ENCODE measurements at regions not wholly inside any gene's neighbourhood (a gene's known extent, or its start where the extent isn't known, plus 50 kb on each side); places are given as distances from the start of the nearest gene placed in this dataset.
"Not testable (repeated sequence)": the region's sequence is repeated elsewhere in the genome, so short reads cannot be mapped to it uniquely, and the experiment has no call there.

GRCh38 chr6:112649853-112650252 lies 302.7 kb downstream of the RFPL4B start:
- DNase-seq = no peak

- DNase-seq = no peak
Observed at GRCh38 chr6:112651239-112651638, 304.1 kb downstream of the RFPL4B start.

GRCh38 chr6:112659912-112660311 lies 312.8 kb downstream of the RFPL4B start:
- no peak for DNase-seq

- no peak for DNase-seq
Observed at GRCh38 chr6:112660626-112661025, 313.5 kb downstream of the RFPL4B start.

GRCh38 chr6:112663698-112664097 lies 316.6 kb downstream of the RFPL4B start:
- DNase-seq = no peak

GRCh38 chr6:112665114-112665513 lies 318.0 kb downstream of the RFPL4B start:
- DNase-seq = no peak

GRCh38 chr6:112665815-112666214 lies 318.7 kb downstream of the RFPL4B start:
- no peak for DNase-seq

GRCh38 chr6:112667427-112667826 lies 320.3 kb downstream of the RFPL4B start:
- no peak for DNase-seq

GRCh38 chr6:112680091-112680490 lies 333.0 kb downstream of the RFPL4B start:
- DNase-seq = no peak

- DNase-seq = no peak
Observed at GRCh38 chr6:112682071-112682470, 334.9 kb downstream of the RFPL4B start.

- no peak for DNase-seq
Observed at GRCh38 chr6:112683106-112683505, 336.0 kb downstream of the RFPL4B start.

- peak; percentile 82 for DNase-seq
Observed at GRCh38 chr6:112683926-112684325, 336.8 kb downstream of the RFPL4B start.

- DNase-seq = not testable (repeated sequence)
Observed at GRCh38 chr6:112685521-112686220, 338.5 kb downstream of the RFPL4B start.

GRCh38 chr6:112688487-112689165 lies 341.5 kb downstream of the RFPL4B start:
- DNase-seq = not testable (repeated sequence)

- DNase-seq = not testable (repeated sequence)
Observed at GRCh38 chr6:112689183-112689858, 342.2 kb downstream of the RFPL4B start.

- peak; percentile 62 for DNase-seq
Observed at GRCh38 chr6:112690497-112691202, 343.5 kb downstream of the RFPL4B start.

- peak; percentile 80 for DNase-seq
Observed at GRCh38 chr6:112691289-112691688, 344.2 kb downstream of the RFPL4B start.

- no peak for DNase-seq
Observed at GRCh38 chr6:112695001-112695400, 347.9 kb downstream of the RFPL4B start.

GRCh38 chr6:112697265-112697664 lies 350.1 kb downstream of the RFPL4B start:
- DNase-seq = no peak

- DNase-seq = no peak
Observed at GRCh38 chr6:112701201-112701600, 354.1 kb downstream of the RFPL4B start.

GRCh38 chr6:112710710-112711109 lies 363.6 kb downstream of the RFPL4B start:
- DNase-seq = no peak

- DNase-seq = no peak
Observed at GRCh38 chr6:112713402-112713801, 366.3 kb downstream of the RFPL4B start.

All from muscle of arm (tissue), 1 donor.